CD4-positive, alpha-beta T cell treated with Interleukin-10 for 1 hour (primary cell): ENCODE measurements at regions not wholly inside any gene's neighbourhood (a gene's known extent, or its start where the extent isn't known, plus 50 kb on each side); places are given as distances from the start of the nearest gene placed in this dataset.

Experiments
- DNase-seq: peaks from one replicate; pipeline ENCODE4 v3.0.0-alpha.2; 2020

DNA sequence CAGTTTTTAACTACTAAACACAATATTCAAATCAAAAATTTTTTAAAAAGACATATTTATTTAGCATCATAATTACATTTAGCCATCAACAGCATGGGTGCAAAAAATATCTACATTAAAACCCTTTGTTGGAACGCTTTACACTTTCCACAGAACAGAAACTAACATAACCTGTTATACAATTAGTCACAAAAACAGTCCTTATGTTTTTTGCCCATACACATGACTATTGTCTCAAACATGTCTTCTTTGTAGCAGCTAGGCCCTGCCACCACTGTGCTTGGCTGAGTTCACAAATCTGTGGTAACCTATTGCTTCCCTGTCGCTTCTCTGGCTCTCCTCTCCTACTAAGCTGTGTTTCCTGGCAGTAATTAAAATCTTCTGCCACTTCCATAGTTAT, 1350.0 kb upstream of the ADGRL2 start:
- DNase-seq = no peak

DNA sequence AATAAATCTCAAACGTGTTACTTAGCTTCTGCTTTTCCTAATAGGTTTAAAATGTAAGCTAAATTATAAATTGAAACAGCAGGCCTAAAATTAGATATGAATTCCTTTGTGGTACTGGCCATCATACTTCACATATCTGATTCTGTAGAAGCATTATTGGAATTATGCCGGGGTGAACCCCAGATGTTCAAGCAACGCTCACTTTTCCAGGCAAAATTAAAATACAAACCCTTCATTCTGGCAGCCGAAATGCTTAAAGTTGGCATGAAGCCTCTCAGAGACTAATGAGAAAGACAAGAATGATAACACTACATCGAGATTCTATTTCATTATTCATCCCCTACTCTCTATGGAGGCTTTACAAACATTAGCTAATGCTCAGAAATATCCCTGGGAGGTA, 1352.7 kb upstream of the ADGRL2 start:
- DNase-seq = no peak

DNA sequence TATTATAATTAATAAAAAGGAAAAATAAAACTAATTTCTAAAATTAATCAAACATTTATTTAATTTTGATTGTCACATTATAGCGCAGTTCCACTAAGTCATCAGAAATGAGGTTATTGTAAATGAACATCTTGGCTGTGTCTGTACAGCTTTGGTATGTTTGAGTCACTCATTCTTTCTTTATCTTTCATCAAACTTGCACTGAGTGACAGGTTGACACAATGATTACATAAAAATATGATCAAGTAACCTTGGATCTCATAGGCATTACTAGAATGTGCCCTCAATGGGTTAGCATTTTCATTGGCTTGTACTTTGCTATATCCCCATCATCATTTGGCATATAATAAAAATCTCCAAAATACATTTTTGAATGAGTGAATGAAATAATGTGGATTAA, 1353.2 kb upstream of the ADGRL2 start:
- DNase-seq = no peak

DNA sequence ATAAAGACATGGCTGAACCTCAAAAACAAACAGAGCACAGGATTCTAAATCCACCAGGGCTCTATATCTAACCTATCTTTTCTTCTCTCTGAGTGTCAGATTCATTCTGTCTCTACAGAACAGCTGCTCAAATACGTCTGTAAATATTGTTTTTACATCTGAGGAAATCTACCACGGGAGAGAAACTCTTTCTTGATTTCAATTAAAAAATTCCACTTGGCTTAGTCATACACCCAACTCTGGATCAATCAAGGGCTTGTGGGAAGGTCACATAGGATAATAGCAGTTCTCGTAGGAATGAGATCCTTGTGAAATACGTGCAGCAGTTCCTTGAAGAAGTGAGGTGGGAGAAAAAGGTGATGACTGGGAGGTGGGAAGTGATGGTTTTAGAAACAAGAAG, 1355.7 kb upstream of the ADGRL2 start:
- DNase-seq = no peak

DNA sequence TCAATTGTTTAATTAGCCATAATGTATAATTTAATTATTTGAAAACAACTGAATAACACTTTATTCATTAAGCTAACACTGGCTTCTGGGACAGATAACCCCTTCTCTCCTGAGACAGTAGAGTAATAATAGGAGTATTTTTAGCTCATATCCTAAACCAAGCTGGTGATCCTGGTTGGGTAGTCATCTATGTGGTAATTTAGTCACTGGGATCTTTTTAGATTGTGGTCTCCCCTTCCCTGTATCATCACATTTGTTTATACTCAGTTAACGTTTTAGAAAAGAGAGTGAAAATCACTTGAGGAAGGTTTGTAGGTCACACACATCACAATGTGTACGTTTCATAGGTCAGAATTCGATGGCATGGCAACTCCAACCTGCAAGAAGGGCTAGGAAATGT, 1356.6 kb upstream of the ADGRL2 start:
- no peak for DNase-seq

DNA sequence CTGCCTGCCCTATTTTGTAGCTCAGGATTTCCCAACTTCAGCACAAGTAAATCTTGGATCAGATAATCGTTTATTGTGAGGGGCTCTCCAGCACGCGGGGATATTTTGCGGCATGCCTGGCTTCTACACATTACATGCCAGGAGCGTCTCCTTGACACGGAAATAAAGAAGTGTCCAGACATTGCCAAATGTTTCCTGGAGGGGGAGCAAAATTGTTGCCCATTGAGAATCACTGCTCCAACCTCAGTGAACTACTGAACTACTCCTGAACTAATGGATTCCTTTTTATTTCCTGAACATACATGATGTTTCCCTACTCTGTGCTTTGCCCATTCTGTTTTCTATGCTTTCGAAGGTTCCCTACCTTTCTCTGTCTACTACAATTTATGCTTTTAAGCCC, 1359.1 kb upstream of the ADGRL2 start:
- no peak for DNase-seq

DNA sequence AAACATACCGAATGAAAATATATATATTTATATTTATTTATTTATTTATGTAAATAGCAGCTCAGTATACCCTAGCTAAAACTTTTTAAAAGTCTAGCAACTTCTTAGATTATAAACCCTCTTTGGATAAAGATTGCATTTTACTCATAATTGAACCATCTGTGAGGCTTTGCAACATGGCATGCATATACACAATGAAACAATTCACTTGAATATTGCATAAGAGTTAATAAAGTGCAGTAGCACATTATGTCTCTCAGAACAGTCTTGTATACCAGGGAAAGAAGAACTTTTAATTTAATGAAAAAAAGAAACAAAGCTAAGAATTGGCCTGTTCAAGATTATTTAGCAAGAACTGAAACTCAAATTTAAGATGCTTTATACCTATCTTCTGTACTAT, 1363.9 kb upstream of the ADGRL2 start:
- DNase-seq = no peak

DNA sequence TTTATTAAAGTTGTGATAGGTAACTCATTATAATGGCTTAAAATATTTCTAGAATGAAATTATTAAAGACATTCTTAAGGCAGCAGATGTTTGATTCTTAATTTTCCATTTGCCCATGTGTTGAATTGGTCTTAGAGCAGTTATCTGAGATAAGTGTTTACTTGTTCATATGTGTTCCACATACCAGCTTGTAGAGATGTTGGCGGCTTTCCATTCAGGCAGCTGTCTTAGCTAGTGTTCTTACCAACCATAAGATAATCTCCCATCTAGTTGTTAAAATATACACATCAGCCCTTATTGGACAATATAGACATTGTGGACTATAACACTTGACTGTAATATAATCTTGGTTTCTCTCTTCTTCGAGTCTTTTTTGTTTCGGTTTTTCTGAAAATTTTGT, 1372.9 kb upstream of the ADGRL2 start:
- no peak for DNase-seq

DNA sequence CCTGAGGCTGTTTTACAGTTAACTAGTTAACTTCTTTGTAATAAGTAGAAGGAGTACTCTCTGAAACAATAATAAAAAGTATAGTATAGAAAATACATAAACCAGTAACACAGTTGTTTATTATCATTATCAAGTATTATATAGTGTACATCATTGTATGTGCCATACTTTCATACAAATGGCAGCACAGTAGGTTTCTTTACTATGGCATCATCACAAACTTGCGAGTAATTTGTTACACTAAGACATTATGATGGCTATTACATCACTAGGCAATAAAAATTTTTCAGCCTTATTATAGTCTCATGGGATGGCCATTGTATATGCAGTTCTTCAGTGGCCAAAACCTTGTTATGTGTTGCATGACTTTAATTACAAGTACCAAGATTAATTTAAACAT, 1376.5 kb upstream of the ADGRL2 start:
- DNase-seq = no peak

DNA sequence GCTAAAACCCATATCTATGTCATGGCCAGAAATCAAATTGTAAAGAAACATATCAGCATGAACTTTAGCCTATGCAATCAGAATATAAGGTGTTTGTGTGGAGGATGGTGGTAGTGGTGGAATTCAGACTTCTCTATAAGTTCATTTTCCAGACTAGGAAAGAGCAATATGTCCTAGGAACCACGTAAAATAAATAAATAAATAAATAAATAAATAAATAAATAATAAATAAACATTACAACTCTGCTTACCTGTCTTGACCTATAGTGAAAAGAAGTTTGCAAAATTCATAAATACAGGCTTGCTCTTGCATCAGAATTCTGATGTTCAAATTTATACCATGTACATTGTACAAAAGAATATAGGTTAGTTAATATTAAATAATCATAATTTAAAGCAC, 1382.6 kb upstream of the ADGRL2 start:
- DNase-seq = no peak

DNA sequence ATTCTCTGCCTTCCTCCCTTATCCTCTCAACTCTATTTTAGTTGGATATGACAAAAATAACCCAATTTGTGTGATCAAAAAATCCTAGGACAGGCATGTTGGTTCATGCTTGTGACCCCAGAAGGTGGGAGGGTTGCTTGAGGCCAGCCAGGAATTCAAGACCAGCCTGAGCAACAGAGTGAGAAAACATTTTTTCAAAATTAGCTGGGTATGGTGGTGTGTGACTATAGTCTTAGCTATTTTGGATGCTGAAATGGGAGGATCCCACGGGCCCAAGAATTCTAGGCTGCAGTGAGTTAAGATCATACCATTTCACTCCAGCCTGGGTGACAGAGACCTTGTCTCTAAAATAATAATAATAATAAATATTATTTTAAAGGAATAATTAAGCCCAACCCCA, 1383.1 kb upstream of the ADGRL2 start:
- DNase-seq = no peak

DNA sequence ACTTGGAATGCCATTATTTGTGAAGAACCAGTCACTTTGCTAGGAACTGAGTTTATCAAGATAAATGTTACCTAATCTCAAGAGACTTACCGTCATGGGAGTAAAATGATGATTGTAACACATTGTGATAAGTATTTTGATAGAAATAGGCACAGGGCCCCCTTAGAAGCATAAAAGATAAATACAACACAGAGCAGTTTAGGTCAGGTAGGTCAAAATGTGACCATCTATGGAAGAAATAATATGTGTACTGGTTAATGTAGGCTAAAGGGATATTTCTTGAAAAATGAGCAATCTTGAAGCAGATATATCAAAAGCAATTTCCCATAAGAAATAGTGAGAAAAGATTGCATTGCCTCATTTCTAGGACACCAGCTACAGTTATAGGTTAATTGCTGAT, 1386.8 kb upstream of the ADGRL2 start:
- DNase-seq = no peak

DNA sequence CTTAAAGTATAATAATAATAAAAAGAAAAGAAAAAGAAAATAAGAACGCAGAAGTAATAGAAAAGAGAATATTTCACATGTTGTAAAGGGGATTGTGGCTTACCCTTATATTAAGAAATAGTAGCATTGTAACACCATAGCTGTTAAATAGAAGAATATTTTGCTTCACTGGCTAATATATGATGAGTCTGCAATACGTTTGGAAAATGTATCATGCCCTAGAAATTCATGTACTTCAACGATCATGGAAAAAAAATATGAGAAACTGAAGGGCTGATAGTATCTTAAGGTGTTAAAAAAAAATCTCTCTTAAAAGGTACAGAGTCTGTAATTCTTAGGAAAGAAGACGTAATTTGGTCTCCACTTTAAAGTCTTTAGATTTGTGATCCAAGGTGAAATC, 1390.5 kb upstream of the ADGRL2 start:
- no peak for DNase-seq

DNA sequence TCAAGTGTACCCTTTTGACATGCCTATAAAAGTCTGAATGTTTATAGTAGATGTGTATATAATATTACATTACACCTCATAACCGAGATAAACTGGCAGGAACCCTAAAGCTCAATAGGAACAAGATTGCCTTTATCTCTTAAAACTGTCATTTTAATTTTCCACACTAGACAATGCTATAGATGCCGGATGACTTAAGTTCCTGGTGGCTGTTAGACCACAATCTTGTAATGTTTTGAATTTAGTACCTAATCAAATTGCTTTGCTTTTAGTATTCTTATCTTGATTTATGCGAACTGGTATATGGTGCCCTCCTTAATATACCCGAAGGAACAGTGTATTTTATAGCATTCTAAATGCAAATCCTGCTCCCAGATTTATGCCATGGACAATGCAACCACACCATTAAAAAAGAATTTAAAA, 1397.0 kb upstream of the ADGRL4 start:
- DNase-seq = no peak

DNA sequence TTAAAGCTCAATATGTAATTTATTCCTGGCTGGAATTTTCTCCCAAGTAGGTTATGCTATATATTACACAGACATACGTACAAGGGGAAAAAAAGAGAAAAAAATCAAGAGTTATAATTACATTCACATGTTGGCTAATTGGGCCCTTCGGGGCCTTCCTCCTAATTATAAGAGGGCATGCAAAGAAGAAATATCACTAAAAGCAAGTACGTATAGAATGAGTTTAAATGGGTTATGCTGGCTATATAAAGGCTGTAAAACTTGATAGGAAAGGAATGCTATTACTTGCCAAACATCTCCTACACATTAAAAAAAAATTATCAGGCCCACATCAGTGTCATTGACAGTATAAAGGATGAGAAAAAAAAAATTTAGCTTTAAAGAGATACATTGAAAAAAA, 1396.1 kb upstream of the ADGRL4 start:
- no peak for DNase-seq

DNA sequence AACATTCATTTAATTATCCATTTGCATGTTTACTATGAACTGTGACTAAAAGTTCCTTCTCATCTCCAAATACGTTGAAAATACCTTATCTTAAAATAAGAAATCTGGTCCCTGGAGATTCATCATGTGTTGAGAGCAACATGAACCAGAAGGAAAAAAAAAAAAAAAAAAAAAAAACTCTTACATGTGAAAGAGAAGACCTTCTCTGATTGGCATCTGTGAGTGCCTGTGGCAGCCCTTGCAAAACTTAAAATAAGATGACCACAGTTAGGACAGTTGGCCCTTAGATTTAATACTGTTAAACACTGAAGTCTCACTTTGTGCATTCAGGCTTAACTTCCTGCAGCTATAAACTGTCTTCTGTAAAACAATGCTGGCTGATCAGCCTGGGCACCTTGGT, 1395.2 kb upstream of the ADGRL4 start:
- DNase-seq = no peak

DNA sequence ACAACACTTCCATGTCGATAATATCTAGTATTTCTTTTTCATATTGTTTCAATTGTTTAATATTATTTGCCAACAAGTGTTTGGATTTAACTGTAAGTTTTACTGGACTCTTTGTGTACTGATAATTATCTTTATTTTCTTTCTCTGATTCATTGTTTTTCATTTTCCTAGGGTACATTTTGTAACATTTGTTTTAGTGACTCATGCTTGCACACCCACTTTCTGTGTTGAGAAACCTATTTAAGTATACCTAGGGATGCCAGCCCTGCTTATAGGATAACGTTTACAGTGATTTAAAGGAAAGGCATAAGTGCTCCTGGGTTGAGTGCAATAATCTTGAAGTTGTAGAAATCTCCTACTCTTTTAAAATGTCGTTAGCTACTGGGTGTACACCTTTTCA, 1386.0 kb upstream of the ADGRL4 start:
- DNase-seq = no peak

DNA sequence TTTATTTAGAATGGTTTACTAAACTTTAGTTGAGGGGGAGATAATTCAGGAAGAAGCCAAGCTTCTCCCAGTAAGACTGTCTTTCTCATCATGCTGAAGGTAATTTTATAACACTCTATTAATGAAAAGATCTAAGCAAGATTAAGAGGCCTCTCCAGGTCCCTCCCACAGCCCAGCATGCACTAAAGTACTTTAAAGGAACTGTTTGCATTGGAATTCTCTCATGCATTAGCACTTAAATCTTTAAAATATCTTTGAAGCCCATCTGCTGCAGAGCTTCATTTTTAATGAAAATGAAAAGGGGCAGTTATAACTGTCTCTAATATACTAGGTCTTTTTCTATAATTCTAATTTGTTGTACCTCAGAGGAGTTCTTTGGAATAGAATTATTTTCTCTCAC, 1379.1 kb upstream of the ADGRL4 start:
- no peak for DNase-seq

DNA sequence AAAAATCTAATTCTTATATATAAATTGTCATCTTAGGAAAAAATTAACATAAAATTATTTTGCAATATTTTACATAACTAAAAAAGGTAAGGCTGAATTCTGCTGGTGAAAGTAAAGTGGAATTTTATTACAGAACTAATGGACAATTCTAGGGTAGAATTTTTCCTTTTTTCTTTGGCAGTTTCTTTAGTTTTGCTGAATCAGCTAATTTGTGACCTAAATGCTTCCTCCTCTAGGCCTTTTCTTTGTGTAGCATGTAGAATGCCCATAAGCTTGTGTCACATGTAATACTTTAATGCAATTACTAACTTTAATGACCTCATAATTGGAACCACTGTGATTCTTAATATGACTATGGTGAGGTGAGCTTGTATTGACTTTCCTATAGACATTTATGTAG, 1378.4 kb upstream of the ADGRL4 start:
- DNase-seq = no peak

DNA sequence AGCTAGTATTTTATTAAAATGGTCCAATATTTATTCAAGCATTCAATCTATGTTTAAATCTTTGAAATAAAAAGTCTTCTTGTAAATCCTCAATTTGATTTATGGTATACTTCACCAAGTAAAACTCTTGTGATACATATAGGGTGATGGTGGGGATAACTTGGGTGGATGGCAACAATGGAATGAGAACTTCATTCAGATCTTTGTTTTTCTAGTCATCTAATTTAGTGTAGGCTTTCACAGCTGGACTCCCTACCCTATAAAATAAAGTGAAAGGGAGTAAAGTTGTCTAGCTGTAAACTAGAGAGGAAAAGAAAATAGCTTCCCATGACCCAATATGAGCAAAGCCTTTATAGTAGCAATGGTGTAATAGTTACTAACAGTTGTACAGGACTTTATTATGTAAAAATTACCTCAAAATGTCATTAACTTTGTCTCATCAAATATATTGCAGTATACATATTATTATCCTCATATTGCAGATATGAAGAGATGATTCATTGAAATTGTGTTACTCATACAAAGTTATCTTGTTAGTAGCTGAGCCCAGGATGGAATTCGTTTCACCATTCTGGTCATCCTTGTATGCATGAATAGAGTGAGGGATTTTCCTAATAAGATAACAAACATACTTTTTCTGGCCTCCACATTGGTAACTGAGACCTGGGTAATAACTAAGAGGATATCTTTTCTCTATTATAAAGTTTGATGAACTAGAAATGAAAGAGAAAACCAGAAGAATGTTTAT, 1377.7 kb upstream of the ADGRL4 start:
- no peak for DNase-seq

DNA sequence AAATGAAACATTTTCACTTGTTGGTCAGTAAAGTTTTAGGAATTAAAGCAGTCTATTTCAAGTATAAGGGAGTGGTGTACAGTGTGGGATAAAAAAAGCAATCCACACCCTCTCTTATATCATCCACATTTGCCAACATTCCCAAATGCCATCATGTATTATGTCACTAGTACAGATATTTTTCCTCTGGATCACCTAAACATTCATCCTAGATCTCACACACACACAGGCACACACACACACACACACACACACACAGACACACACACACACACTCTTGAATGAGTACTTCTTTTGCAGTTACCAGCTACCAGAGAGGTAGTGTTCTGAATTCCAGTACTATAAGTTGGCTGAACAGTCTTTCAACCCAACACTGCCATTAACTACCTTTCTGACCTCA, 1369.1 kb upstream of the ADGRL4 start:
- no peak for DNase-seq

DNA sequence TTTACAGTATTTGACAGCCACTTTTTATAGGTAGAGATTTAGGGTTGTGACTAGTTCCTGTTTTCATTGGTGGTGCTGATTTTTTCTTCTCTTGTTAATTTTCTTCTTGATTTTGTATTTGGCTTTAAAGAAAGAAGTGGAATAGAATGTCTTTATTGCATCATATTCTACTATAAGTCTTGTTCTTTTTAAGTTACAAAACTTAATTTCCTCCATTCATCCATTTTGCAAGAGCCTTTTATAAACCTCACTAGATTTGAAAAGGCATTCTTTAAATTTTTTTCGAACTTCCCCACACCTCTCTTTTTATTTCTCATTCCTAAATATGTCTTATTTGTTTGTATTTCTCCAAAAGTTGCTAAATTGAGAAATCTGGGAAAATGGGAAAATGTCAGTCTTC, 1368.6 kb upstream of the ADGRL4 start:
- DNase-seq = no peak

DNA sequence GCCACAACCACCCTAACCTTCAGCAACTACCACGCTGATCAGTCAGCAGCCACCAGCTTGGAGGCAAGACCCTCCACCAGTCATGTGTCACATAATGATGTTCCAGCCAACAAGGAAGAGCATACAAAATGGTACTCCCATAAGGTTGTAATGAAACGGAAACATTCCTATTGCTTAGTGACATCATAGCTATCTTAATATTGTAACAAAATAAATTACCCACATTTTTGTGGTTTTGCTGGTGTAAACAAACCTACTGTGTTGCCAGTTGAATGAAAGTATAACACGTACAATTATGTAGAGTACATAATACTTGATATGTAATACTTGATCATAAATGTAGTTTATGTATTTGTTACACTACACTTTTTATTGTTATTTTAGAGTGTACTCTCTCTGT, 1363.2 kb upstream of the ADGRL4 start:
- DNase-seq = no peak

DNA sequence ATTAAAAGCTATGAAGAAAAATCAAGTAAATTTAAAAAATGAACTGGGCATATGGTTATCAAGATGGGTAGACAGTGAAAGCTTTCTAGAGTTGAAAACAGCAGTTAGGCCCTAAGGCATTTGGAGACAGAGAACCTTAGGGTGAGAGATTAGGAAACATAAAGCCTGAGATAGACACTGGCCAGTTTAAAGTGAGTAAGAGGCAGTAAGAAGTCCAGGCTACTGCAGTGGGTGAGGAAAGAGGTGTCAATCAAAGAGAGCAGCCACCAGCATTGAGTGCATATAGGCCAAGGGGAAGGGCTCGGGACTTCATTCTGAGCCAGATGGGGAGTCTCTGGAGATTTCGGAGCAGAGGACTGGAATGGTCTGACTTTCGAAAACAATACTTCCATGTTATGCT, 1360.5 kb upstream of the ADGRL4 start:
- DNase-seq = no peak

DNA sequence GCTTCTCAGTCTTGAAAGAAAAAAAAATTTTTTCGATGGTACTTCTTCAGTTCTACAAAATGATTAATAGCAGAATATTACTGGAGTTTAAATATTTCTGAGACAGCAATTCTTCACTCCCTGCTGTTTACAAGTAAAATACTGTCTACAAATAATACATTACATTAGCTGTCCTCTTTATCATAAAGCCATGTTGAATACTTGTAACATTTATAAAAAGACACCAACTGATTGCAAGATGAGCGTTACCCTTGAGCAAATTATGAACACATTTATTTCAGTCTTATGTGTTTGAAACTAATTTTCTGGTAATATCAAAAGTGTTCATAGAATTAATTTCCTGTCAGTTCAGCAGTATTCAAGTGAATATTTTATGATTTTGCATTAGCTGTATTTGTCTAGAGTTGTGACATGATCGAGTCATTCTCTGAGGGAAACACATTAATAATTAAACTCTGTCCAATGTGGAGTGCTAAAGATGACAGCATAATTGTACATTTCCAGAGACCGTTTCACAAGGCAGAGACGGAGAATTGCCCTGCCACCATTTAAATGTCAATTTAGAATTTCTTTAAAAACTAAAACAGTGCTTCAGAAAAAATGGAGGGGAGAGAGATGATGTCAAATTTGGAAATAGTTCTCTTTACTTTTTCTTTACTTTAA, 1359.0 kb upstream of the ADGRL4 start:
- no peak for DNase-seq
